ENCODE measurements at regions not wholly inside any gene's neighbourhood (a gene's known extent, or its start where the extent isn't known, plus 50 kb on each side); places are given as distances from the start of the nearest gene placed in this dataset.

- H3K56ac ChIP-seq (ENCODE audit: insufficient read length, low read depth, low read length): no peak overlapping the region
- H4K8ac ChIP-seq (replicated peaks; ENCODE audit: insufficient read length, low read depth, low read length): no peak overlapping the region
- no peak overlapping the region for H3K27ac ChIP-seq (ENCODE audit: insufficient read length, low read depth, low read length)
- no peak for DNase-seq
- TF ChIP-seq CTCF (conservative IDR thresholded peaks at IDR 0.05): no peak
- H2BK20ac ChIP-seq (ENCODE audit: low read depth, low read length, poor library complexity, severe bottlenecking): no peak overlapping the region
- H2BK120ac ChIP-seq (ENCODE audit: low read depth, low read length, poor library complexity, severe bottlenecking): no peak overlapping the region
- no peak overlapping the region; a peak in 2 of 7 replicates for H3K27ac Mint-ChIP-seq
- no peaks in the 10 kb centered on the region for H3K9me3 Mint-ChIP-seq
- no peak overlapping the region for H2AK5ac ChIP-seq (ENCODE audit: insufficient read length, low read length)
- H4K5ac ChIP-seq (ENCODE audit: insufficient read length, low read depth, low read length): no peak overlapping the region
- no peaks in the 10 kb centered on the region; the same call in 1 of the 2 replicates for H3K79me2 ChIP-seq (ENCODE audit: insufficient read depth, low read length)
- H2BK15ac ChIP-seq (ENCODE audit: low read depth, low read length): no peak overlapping the region
- no peak overlapping the region for H3K18ac ChIP-seq (ENCODE audit: insufficient read length, low read depth, low read length)
- no peaks in the 10 kb centered on the region for H3K23me2 ChIP-seq (ENCODE audit: insufficient read length, low read depth, low read length, poor library complexity, severe bottlenecking)
- no peak overlapping the region for H4K91ac ChIP-seq (ENCODE audit: insufficient read length, low read depth, low read length)
- H3K23ac ChIP-seq (ENCODE audit: insufficient read length, low read depth, low read length): no peak overlapping the region
- H3K27me3 Mint-ChIP-seq (ENCODE audit: low read depth): no peaks in the 10 kb centered on the region
- no peak overlapping the region for H3K14ac ChIP-seq (ENCODE audit: insufficient read depth, low read length)
- H3K9ac ChIP-seq (ENCODE audit: extremely low read depth, insufficient read length, low read length): no peak overlapping the region
- peak overlapping the region; percentile 19 for H3T11ph ChIP-seq (ENCODE audit: low read length)
- no peak overlapping the region for H2BK5ac ChIP-seq (ENCODE audit: insufficient read length, low read length)
- H2BK12ac ChIP-seq (ENCODE audit: insufficient read length, low read depth, low read length): no peak overlapping the region
- peak overlapping the region; percentile 63 for H2AFZ ChIP-seq (ENCODE audit: low read length)
- H3K79me1 ChIP-seq (ENCODE audit: insufficient read depth, low read depth, low read length, poor library complexity, severe bottlenecking): no peaks in the 10 kb centered on the region
- no peak overlapping the region for H3K4ac ChIP-seq (ENCODE audit: low read depth, low read length)
- H3K27me3 ChIP-seq (ENCODE audit: insufficient read depth, low read length): no peaks in the 10 kb centered on the region
- no peak overlapping the region for H3K4me3 Mint-ChIP-seq
- H3K4me1 ChIP-seq (ENCODE audit: insufficient read depth, low read length): peaks cover 4% of the 10 kb centered on the region; the same call in 1 of the 2 replicates
- H3K4me2 ChIP-seq (ENCODE audit: insufficient read depth, insufficient read length, low read length): no peak overlapping the region
- H3K36me3 Mint-ChIP-seq (ENCODE audit: insufficient read depth in 1 of 3, low read depth in 3 of 3): no peaks in the 10 kb centered on the region
- H3K4me1 Mint-ChIP-seq: peaks cover 9 to 10% of the 10 kb centered on the region in 2 experiments
- no peaks in the 10 kb centered on the region for H3K9me3 ChIP-seq (ENCODE audit: control insufficient read depth, low read depth, low read length)
- WGBS (ENCODE audit: extremely low coverage, insufficient read length, low lambda C conversion rate): no CpG with 5 or more reads among the region's 2 CpGs
- no peaks in the 10 kb centered on the region for H4K20me1 ChIP-seq (ENCODE audit: control insufficient read depth, insufficient read depth, insufficient read length)
Observed at GRCh38 chr9:28365728-28366127, 792.4 kb upstream of the C9orf72 start.

Data from H9 (cell line).